Astrocyte (in vitro differentiated cells and primary cell): ENCODE measurements at regions not wholly inside any gene's neighbourhood (a gene's known extent, or its start where the extent isn't known, plus 50 kb on each side); places are given as distances from the start of the nearest gene placed in this dataset.

Source experiments
- DNase-seq: peaks from one replicate; pipeline ENCODE4 v3.0.0-alpha.2; 2010; ENCODE audit warnings: low read depth
- FAIRE-seq: peaks from 2 replicates; lab custom pipeline; 2011; peaks lifted over from hg19 to GRCh38; lab: Jason Lieb, UNC
- H2AFZ ChIP-seq: 2 replicates; pipeline ENCODE4 v1.6.0; 2012; ENCODE audit warnings: low read depth, low read length, inconsistent platforms
- H3K27ac ChIP-seq: 2 replicates; pipeline ENCODE4 v1.5.1; 2011; ENCODE audit warnings: low read depth, low read length, inconsistent platforms
- H3K27me3 ChIP-seq: 2 replicates; pipeline ENCODE4 v1.6.0; 2011; ENCODE audit warnings: low read length, inconsistent platforms; ENCODE audit not compliant: insufficient read depth
- H3K36me3 ChIP-seq: 2 replicates; pipeline ENCODE4 v1.5.1; 2011; ENCODE audit warnings: low read length, inconsistent platforms; ENCODE audit not compliant: insufficient read depth
- H3K4me1 ChIP-seq: 2 replicates; pipeline ENCODE4 v1.5.1; 2011; ENCODE audit warnings: low read length, inconsistent platforms; ENCODE audit not compliant: insufficient read depth
- H3K4me2 ChIP-seq: 2 replicates; pipeline ENCODE4 v1.6.0; 2012; ENCODE audit warnings: low read length, inconsistent platforms
- H3K4me3 ChIP-seq: 2 replicates; pipeline ENCODE4 v1.5.1; 2011; ENCODE audit warnings: low read depth, mild to moderate bottlenecking, low read length, inconsistent platforms; ENCODE audit not compliant: insufficient read depth
- H3K79me2 ChIP-seq: 2 replicates; pipeline ENCODE4 v1.6.0; 2012; ENCODE audit warnings: mild to moderate bottlenecking, low read length, inconsistent platforms; ENCODE audit not compliant: insufficient read depth
- H3K9ac ChIP-seq: 2 replicates; pipeline ENCODE4 v1.6.0; 2012; ENCODE audit warnings: mild to moderate bottlenecking, low read length, inconsistent platforms
- H3K9me3 ChIP-seq: 2 replicates; pipeline ENCODE4 v1.5.1; 2012; ENCODE audit warnings: low read depth, mild to moderate bottlenecking, low read length, inconsistent platforms; ENCODE audit not compliant: insufficient read depth
- H4K20me1 ChIP-seq: 2 replicates; pipeline ENCODE4 v1.6.0; 2012; ENCODE audit warnings: low read length, inconsistent platforms; ENCODE audit not compliant: insufficient read depth
- H3K27ac Mint-ChIP-seq: one replicate; pipeline ENCODE4 v1.8.0; 2021; ENCODE audit warnings: mild to moderate bottlenecking, mixed read lengths; ENCODE audit not compliant: unreplicated experiment
- H3K27me3 Mint-ChIP-seq: one replicate; pipeline ENCODE4 v1.8.0; 2021; ENCODE audit warnings: low read depth, mixed read lengths; ENCODE audit not compliant: unreplicated experiment
- H3K36me3 Mint-ChIP-seq: one replicate; pipeline ENCODE4 v1.8.0; 2021; ENCODE audit warnings: low read depth, mixed read lengths; ENCODE audit not compliant: unreplicated experiment
- H3K4me1 Mint-ChIP-seq: one replicate; pipeline ENCODE4 v1.8.0; 2021; ENCODE audit warnings: low read depth, mixed read lengths; ENCODE audit not compliant: unreplicated experiment
- H3K4me3 Mint-ChIP-seq: one replicate; pipeline ENCODE4 v1.8.0; 2021; ENCODE audit warnings: mild to moderate bottlenecking, moderate library complexity, mixed read lengths; ENCODE audit not compliant: unreplicated experiment
- H3K9me3 Mint-ChIP-seq: one replicate; pipeline ENCODE4 v1.8.0; 2021; ENCODE audit warnings: mild to moderate bottlenecking, mixed read lengths; ENCODE audit not compliant: unreplicated experiment
- EZH2 ChIP-seq: IDR thresholded peaks from 2 replicates; pipeline ENCODE4 v1.6.1; 2012; ENCODE audit warnings: mild to moderate bottlenecking, low read length, inconsistent platforms; ENCODE audit not compliant: insufficient read depth
- TF ChIP-seq, protein P1 (sequence below): IDR thresholded peaks from 2 replicates; pipeline ENCODE4 v1.5.1; 2011; ENCODE audit warnings: low read depth, mild to moderate bottlenecking, inconsistent platforms, low read length, moderate library complexity; ENCODE audit not compliant: insufficient read depth

DNA sequence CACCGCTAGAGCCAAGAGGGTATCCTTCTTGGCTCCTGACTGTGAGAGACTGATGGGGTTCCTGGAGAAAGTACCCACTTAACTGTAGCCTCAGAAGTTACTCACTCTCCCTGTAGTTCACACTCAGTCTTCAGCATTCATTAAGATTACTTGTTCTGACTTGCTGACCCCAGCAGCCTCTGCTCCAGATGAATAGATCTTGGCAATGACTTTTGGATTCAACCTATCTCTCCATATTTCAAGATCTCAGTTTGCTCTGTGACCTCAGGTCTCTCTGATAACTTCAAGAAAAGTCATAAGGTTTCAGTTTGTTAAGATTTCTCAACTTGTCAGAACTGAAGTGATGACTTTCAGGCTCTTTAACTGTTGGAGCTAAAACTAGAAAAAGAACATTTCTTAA lies 825.6 kb downstream of the PCDH7 start:
- Mint-ChIP-seq H3K27me3 (no peaks in the 10 kb centered on the region), H3K4me1 (no peaks in the 10 kb centered on the region), H3K4me3 (no peak overlapping the region), H3K27ac (no peak overlapping the region), H3K36me3 (no peaks in the 10 kb centered on the region), H3K9me3 (no peaks in the 10 kb centered on the region)
- TF ChIP-seq, protein P1, sequence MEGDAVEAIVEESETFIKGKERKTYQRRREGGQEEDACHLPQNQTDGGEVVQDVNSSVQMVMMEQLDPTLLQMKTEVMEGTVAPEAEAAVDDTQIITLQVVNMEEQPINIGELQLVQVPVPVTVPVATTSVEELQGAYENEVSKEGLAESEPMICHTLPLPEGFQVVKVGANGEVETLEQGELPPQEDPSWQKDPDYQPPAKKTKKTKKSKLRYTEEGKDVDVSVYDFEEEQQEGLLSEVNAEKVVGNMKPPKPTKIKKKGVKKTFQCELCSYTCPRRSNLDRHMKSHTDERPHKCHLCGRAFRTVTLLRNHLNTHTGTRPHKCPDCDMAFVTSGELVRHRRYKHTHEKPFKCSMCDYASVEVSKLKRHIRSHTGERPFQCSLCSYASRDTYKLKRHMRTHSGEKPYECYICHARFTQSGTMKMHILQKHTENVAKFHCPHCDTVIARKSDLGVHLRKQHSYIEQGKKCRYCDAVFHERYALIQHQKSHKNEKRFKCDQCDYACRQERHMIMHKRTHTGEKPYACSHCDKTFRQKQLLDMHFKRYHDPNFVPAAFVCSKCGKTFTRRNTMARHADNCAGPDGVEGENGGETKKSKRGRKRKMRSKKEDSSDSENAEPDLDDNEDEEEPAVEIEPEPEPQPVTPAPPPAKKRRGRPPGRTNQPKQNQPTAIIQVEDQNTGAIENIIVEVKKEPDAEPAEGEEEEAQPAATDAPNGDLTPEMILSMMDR: no peak
- no peak for TF ChIP-seq EZH2
- Histone ChIP-seq H2AFZ (no peak overlapping the region), H3K27ac (no peak overlapping the region), H3K4me2 (no peak overlapping the region), H3K4me3 (no peak overlapping the region), H4K20me1 (no peaks in the 10 kb centered on the region), H3K79me2 (no peaks in the 10 kb centered on the region), H3K27me3 (no peaks in the 10 kb centered on the region), H3K4me1 (no peaks in the 10 kb centered on the region), H3K9me3 (no peaks in the 10 kb centered on the region), H3K36me3 (no peaks in the 10 kb centered on the region), H3K9ac (no peak overlapping the region)
- FAIRE-seq (no peak), DNase-seq (no peak)

DNA sequence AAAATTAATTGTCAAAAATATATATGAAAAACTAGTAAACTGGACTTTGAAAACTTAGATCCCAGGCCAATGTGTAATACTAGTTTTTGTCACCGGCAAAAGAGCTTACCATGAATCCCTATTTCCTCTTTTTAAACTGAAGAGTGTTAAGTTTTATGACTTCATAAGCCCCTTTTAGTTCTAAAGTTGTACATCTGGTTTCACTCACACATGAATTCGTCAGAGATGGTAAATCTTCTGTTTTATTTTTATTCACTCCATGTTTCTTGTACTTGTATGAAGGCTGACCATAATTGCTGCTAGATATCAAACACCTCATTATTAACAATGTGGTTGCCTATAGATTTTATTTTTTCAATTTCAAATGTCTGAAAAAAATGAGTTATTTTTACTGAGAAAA lies 827.9 kb downstream of the PCDH7 start:
- Histone ChIP-seq H3K9ac (no peak overlapping the region), H3K9me3 (no peaks in the 10 kb centered on the region), H3K4me3 (no peak overlapping the region), H2AFZ (no peak overlapping the region), H3K79me2 (no peaks in the 10 kb centered on the region), H3K27me3 (no peaks in the 10 kb centered on the region), H3K36me3 (no peaks in the 10 kb centered on the region), H4K20me1 (no peaks in the 10 kb centered on the region), H3K4me2 (no peak overlapping the region), H3K27ac (no peak overlapping the region), H3K4me1 (no peaks in the 10 kb centered on the region)
- FAIRE-seq (no peak), DNase-seq (no peak)
- Mint-ChIP-seq H3K9me3 (no peaks in the 10 kb centered on the region), H3K4me1 (no peaks in the 10 kb centered on the region), H3K27ac (no peak overlapping the region), H3K36me3 (no peaks in the 10 kb centered on the region), H3K4me3 (no peak overlapping the region), H3K27me3 (no peaks in the 10 kb centered on the region)
- TF ChIP-seq, protein P1: no peak
- TF ChIP-seq EZH2: no peak

DNA sequence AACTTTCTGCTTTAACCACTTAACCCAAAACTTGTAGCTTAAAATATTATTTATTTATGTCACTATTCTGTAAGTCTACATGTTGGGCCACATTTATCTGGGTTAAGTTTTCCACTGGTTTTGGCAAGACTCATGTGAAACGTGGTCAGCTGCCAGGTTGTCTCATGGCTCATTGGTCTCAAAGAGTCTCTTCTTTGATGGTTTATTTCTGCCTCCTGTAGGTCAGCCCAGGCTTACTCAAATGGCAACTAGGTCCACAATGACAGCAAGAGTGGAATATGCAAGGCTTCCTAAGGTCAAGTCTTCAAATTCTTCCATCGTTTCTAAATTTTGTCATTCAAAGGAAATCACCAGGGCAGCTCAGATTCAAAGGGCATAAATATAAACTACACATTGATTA lies 828.7 kb downstream of the PCDH7 start:
- Mint-ChIP-seq H3K36me3 (no peaks in the 10 kb centered on the region), H3K4me1 (no peaks in the 10 kb centered on the region), H3K27ac (no peak overlapping the region), H3K27me3 (no peaks in the 10 kb centered on the region), H3K4me3 (no peak overlapping the region), H3K9me3 (no peaks in the 10 kb centered on the region)
- Histone ChIP-seq H3K4me3 (no peak overlapping the region), H3K27me3 (no peaks in the 10 kb centered on the region), H3K4me1 (no peaks in the 10 kb centered on the region), H3K9ac (no peak overlapping the region), H2AFZ (no peak overlapping the region), H3K9me3 (no peaks in the 10 kb centered on the region), H3K4me2 (no peak overlapping the region), H4K20me1 (no peaks in the 10 kb centered on the region), H3K79me2 (no peaks in the 10 kb centered on the region), H3K36me3 (no peaks in the 10 kb centered on the region), H3K27ac (no peak overlapping the region)
- TF ChIP-seq, protein P1: no peak
- TF ChIP-seq EZH2: no peak
- FAIRE-seq: no peak
- DNase-seq: peak; percentile 4
